ENCODE measurements at regions not wholly inside any gene's neighbourhood (a gene's known extent, or its start where the extent isn't known, plus 50 kb on each side); places are given as distances from the start of the nearest gene placed in this dataset.

GRCh38 chr12:4157122-4157521 is 116.4 kb upstream of the CCND2 start:
- Mint-ChIP-seq H3K4me3 (no peak overlapping the region), H3K4me1 (peaks cover 13% of the 10 kb centered on the region), H3K27me3 (ENCODE audit: low read depth) (no peaks in the 10 kb centered on the region), H3K9me3 (peaks cover 11% of the 10 kb centered on the region), H3K27ac (peak overlapping the region; percentile 7), H3K36me3 (no peaks in the 10 kb centered on the region)
- DNase-seq (ENCODE audit: low spot score in 2 of 2, unreplicated experiment in 2 of 2) = no peak
- no peak for TF ChIP-seq CTCF (IDR thresholded peaks at IDR 0.05; ENCODE audit: unreplicated experiment)

GRCh38 chr12:4156317-4156716 is 117.2 kb upstream of the CCND2 start:
- H3K27ac Mint-ChIP-seq = peak overlapping the region; percentile 7
- H3K9me3 Mint-ChIP-seq = peaks cover 6% of the 10 kb centered on the region
- H3K4me3 Mint-ChIP-seq = no peak overlapping the region
- no peaks in the 10 kb centered on the region for H3K27me3 Mint-ChIP-seq (ENCODE audit: low read depth)
- DNase-seq (ENCODE audit: low spot score in 2 of 2, unreplicated experiment in 2 of 2) = no peak
- TF ChIP-seq CTCF (IDR thresholded peaks at IDR 0.05; ENCODE audit: unreplicated experiment) = no peak
- H3K4me1 Mint-ChIP-seq = peaks cover 13% of the 10 kb centered on the region
- H3K36me3 Mint-ChIP-seq = peaks cover 2% of the 10 kb centered on the region

- peaks cover 13% of the 10 kb centered on the region for H3K4me1 Mint-ChIP-seq
- TF ChIP-seq CTCF (IDR thresholded peaks at IDR 0.05; ENCODE audit: unreplicated experiment) = no peak
- no peak overlapping the region for H3K4me3 Mint-ChIP-seq
- H3K27ac Mint-ChIP-seq = no peak overlapping the region
- DNase-seq (ENCODE audit: low spot score in 2 of 2, unreplicated experiment in 2 of 2) = no peak
- H3K27me3 Mint-ChIP-seq (ENCODE audit: low read depth) = no peaks in the 10 kb centered on the region
- peaks cover 12% of the 10 kb centered on the region for H3K9me3 Mint-ChIP-seq
- H3K36me3 Mint-ChIP-seq = peaks cover 2% of the 10 kb centered on the region
These were observed 118.8 kb upstream of the CCND2 start for GRCh38 chr12:4154672-4155225.

GRCh38 chr12:4153343-4153892 is 120.1 kb upstream of the CCND2 start:
- no peak overlapping the region for H3K4me3 Mint-ChIP-seq
- no peak for DNase-seq (ENCODE audit: low spot score in 2 of 2, unreplicated experiment in 2 of 2)
- no peak for TF ChIP-seq CTCF (IDR thresholded peaks at IDR 0.05; ENCODE audit: unreplicated experiment)
- no peak overlapping the region for H3K27ac Mint-ChIP-seq
- H3K36me3 Mint-ChIP-seq = peaks cover 2% of the 10 kb centered on the region
- no peaks in the 10 kb centered on the region for H3K27me3 Mint-ChIP-seq (ENCODE audit: low read depth)
- peaks cover 15% of the 10 kb centered on the region for H3K9me3 Mint-ChIP-seq
- H3K4me1 Mint-ChIP-seq = peaks cover 12% of the 10 kb centered on the region

- Mint-ChIP-seq H3K27ac (no peak overlapping the region), H3K4me3 (no peak overlapping the region), H3K36me3 (peaks cover 2% of the 10 kb centered on the region), H3K4me1 (peaks cover 9% of the 10 kb centered on the region), H3K9me3 (peaks cover 15% of the 10 kb centered on the region), H3K27me3 (ENCODE audit: low read depth) (no peaks in the 10 kb centered on the region)
- TF ChIP-seq CTCF (IDR thresholded peaks at IDR 0.05; ENCODE audit: unreplicated experiment) = no peak
- DNase-seq (ENCODE audit: low spot score in 2 of 2, unreplicated experiment in 2 of 2) = no peak
These were observed 121.3 kb upstream of the CCND2 start for GRCh38 chr12:4152145-4152795.

All from mesothelial cell of epicardium (in vitro differentiated cells).